H7 (cell line): ENCODE measurements at regions not wholly inside any gene's neighbourhood (a gene's known extent, or its start where the extent isn't known, plus 50 kb on each side); places are given as distances from the start of the nearest gene placed in this dataset.

Experiments
- DNase-seq: peaks from one replicate; pipeline ENCODE4 v3.0.0; 2012
- H3K27me3 ChIP-seq: 2 replicates; pipeline ENCODE4 v1.6.0; 2011; ENCODE audit warnings: mild to moderate bottlenecking, low read length; ENCODE audit not compliant: control insufficient read depth, insufficient read depth
- H3K36me3 ChIP-seq: replicated peaks from 2 replicates; pipeline ENCODE4 v1.5.1; 2011; ENCODE audit warnings: low read length; ENCODE audit not compliant: control insufficient read depth, insufficient read depth
- H3K4me3 ChIP-seq: 2 replicates; pipeline ENCODE4 v1.5.1; 2011; ENCODE audit warnings: low read depth, mild to moderate bottlenecking, control low read depth, low read length, moderate library complexity; ENCODE audit not compliant: insufficient read depth

DNA sequence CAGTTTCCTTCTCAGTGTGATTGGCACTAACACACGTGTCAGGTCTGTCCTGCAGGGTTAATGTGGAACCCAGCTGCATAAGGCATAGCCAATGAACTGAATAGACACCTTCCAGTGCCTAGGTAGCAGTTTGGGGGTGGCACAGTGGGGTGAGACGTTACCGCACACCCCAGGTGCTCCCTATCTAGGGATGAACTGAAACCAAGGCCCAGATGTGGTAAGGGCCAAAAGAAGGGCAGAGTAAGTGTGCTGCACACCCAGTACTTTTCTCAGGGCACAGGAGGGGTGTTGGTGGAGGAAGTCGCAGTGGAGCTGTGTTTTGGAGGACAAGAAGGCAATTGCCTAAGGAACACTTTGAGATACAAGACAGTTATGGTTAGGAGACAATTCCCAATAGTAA lies 317.9 kb upstream of the TSHZ3 start:
- no peaks in the 10 kb centered on the region for H3K27me3 ChIP-seq
- DNase-seq: no peak
- no peaks in the 10 kb centered on the region for H3K36me3 ChIP-seq
- no peak overlapping the region for H3K4me3 ChIP-seq

DNA sequence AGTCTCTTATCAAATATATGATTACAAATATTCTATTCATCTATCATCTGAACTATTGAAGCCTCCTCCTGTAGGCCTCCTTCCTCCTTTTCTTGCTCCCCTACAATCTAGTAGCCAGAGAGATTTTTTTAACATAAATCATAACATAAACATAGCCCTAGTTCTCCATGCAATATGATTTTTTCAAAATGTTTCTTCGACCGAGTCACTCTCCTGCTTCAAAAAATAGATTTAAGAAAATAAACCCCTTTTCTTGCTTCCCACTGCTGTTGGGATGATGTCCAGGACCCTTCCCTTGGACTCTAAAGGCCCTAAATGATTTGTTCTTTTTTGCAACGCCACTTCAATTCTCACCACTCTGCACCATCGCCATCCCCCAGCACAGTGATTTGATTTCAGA lies 319.7 kb upstream of the TSHZ3 start:
- Histone ChIP-seq H3K36me3 (no peaks in the 10 kb centered on the region), H3K4me3 (no peak overlapping the region), H3K27me3 (no peaks in the 10 kb centered on the region)
- DNase-seq: no peak

DNA sequence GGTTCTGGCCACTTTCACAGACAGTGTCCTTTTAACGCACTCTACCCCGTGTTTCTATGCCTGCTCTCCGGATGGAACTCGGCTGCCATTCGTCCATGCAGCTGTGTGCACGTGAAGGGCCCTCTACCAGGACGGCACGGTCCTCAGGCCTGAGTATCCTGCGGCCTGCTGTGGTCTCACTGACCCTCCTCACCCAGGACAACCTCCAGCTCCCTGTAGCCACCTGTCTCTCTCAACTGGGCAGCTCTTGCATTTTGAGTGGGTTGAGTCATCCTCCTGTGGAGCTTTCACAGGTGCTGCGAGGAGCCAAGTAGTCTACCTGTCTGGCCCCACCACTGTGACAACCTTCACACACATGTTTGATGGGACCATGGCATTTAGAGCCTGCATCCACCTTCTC lies 321.7 kb upstream of the TSHZ3 start:
- Histone ChIP-seq H3K4me3 (no peak overlapping the region), H3K36me3 (no peaks in the 10 kb centered on the region), H3K27me3 (no peaks in the 10 kb centered on the region)
- no peak for DNase-seq

DNA sequence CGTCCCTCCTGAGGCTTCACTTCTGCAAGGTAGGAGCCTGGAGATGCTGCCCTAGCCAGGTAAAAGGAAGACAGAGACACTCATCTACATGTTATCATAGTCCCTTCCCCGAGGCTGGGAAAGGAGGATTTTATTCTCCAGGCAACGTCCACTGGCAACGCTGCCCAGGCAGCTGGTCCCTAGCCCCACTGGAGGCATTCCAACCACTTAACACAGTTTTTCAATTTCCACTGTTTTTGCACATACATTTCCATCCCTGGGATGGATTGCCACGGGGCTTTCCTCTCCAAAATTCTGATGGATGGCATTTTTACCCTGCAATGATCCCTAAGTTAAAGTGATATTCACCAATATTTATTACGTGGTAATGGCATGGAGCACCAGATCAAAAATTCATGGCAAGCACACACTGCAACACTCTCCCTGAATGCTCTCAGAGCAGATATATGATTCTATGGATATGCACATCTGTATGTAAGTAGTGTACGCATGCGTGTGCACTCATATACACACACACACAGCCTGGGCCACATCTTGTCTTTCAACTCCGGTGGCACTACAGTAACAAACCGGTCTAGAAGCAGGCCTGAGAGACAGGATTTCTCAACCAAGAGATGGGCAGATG lies 322.3 kb upstream of the TSHZ3 start:
- H3K27me3 ChIP-seq: no peaks in the 10 kb centered on the region
- H3K36me3 ChIP-seq: no peaks in the 10 kb centered on the region
- DNase-seq: no peak
- H3K4me3 ChIP-seq: no peak overlapping the region

DNA sequence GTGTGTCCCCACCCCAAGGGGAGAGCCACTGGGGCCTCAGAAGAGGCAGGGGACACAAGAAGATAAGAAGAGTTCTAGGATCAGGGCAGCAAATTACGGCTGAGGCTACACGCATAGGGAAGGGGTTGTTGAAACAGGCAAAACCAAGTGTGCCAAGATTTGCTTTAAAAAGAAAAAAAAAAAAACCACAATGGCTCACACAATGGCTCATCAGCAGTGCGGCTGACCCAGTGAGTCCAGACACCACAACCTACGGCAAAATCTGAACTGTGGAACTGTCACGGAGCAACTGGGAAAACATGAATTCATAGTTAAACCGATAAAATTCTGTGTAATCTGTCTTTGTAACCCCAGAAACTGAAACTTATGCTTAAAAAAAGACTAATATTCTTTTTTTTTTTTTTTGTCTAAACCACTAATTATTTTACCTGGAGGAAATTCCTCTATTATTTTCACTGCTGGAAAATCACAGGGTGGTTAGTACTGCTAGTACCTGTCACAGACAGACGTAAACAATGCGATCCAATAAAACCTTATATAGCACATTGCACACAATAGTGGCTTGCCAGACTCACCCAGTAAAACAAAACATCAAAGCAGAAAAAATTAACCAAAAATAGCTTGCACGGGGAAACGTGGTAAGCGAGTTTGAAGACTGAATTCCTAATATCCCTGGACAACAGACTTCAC lies 325.4 kb upstream of the TSHZ3 start:
- no peaks in the 10 kb centered on the region for H3K27me3 ChIP-seq
- no peak overlapping the region for H3K4me3 ChIP-seq
- no peaks in the 10 kb centered on the region for H3K36me3 ChIP-seq
- DNase-seq: no peak

DNA sequence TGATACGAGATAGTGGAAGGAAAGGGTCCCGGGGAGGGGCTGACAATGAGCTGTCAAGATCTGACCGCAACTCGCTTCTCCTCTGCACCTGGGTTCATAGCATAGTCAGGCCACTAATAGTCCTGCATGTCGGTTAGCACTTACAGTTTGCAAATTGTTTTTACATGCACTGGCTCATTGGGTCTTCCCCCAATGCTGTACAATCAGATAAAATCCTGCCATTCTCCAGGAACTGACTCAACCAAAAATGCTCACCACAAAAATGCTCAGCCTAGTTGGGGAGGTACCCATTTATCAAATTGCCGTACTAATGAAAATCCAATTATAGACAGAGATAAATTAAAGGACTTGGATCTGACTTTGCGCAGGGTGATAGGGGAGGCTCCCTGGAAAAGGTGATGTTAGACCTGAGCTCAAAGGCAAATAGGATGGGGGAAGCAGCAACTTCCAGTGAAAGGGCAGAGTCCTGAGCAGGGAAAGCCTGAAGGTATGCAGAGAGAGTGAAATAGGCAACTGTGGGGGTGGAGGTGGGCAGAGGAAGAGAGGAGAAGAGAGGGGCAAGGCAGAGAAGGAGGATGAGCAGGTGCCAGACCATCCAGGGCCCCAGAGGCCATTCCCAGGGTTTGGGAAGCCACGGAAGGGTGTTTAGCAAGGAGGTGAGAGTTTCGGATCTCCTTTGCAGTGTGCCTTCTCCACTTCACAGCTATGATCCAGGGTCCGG lies 326.1 kb upstream of the TSHZ3 start:
- Histone ChIP-seq H3K27me3 (no peaks in the 10 kb centered on the region), H3K4me3 (no peak overlapping the region), H3K36me3 (no peaks in the 10 kb centered on the region)
- DNase-seq: no peak

DNA sequence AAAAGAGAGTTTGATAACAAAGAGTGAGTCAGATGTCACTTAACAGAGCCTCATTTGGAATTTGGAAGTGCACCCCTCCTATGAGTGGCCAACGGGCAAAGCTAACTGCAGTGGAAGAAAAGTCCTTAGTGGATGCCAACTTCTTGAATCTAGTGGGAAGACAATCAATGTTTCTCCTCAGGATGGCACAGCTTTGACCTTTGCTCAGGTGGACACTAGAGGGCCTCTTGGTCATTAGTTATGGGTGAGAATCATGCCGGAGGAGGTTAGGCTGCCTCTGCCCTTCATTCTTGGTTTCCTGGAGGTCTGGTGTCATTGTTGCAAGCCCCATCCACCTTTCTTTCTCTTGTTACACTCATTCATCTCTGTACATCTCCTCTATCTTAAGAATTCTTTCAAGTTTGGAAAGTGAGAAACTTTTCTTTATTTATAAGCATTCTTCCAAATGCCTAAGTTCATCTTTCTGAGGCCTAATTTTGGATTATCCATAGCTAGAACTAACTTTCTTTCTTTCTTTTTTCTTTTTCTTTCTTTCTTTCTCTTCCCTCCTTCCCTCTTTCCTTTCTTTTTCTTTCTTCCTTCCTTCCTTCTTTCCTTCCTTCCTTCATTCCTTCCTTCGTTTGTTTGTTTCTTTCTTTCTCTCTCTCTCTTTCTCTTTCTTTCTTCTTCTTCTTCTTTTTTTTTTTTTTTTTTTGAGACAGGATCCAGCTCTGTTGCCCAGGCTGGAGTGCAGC lies 327.2 kb upstream of the TSHZ3 start:
- Histone ChIP-seq H3K27me3 (no peaks in the 10 kb centered on the region), H3K4me3 (no peak overlapping the region), H3K36me3 (no peaks in the 10 kb centered on the region)
- peak; percentile 63 for DNase-seq

DNA sequence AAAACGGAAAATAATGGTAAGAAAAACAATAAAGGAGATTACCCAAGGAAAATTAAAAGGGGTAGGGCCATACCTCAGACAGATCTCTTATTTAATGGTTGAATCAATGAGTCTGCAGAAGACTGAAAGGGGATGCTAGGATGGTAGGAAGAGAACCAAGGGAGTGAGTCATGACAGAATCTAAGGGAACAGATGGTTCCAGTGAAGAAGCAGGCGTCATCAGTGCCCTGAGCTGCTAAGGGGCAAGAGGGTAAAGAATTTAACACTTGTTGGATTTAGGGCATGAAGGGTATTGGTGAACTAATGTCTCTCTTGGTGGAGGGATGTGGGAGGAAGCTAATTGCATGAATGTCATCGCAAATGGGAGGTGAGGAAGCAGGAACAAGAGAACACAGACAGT lies 329.2 kb upstream of the TSHZ3 start:
- no peaks in the 10 kb centered on the region for H3K27me3 ChIP-seq
- no peak overlapping the region for H3K4me3 ChIP-seq
- DNase-seq: no peak
- no peaks in the 10 kb centered on the region for H3K36me3 ChIP-seq

DNA sequence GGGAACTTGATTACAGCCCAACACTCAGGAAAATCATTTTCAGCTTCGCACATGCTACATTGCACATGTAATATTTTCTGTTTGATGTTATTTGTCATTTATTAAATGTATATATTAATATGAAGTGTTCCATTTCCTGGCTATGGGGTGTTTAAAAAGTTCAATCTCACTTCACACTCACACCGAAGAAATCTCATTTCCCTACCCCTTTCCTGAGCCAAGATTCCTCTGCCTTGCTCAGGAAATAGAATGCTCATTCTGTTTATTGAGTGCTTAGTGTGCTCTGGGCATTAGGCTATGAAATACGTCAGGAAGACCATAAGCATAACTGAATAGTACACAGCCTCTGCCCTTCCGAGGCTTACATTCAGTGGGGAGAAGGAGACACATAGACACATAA lies 331.9 kb upstream of the TSHZ3 start:
- Histone ChIP-seq H3K36me3 (no peaks in the 10 kb centered on the region), H3K27me3 (no peaks in the 10 kb centered on the region), H3K4me3 (no peak overlapping the region)
- no peak for DNase-seq

DNA sequence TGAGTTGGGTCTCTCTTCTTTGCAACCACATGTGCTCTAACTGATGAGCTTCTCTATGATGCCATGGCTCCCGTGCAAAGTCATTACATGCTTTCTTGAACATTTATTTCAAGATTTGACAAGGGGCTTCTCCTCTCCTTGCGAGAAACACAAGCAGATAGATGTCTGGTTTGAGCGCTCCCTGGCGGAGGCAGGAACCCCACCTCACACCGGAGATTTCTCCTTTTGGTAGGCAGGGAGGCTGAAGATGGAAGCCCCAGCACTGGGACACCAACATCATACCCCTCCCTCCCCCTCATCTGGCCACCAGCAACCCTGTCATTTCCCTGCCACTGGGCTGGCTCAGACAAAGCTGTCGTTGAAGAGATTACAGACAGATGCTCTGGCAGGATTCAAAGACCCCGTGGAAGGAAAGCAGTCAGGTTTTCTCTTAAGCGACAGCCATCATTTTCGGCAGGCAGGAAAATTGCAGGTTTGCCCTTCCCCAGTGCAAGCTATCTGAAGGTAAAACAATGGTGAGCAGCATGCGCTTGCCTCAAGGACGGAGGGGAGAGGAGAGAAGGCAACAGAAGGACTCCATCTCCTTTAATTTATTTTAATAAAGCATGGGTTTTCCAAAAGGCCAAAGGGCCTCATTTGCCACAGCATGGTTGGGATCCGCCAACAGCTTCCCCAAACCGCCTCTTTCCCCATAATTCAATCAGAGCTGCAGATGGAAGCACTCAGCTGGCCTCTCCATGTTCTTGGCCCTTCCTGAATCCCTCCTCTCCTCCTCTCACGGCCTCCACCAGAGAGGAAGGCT lies 344.1 kb upstream of the TSHZ3 start:
- no peaks in the 10 kb centered on the region for H3K36me3 ChIP-seq
- no peak for DNase-seq
- no peaks in the 10 kb centered on the region for H3K27me3 ChIP-seq
- no peak overlapping the region for H3K4me3 ChIP-seq

DNA sequence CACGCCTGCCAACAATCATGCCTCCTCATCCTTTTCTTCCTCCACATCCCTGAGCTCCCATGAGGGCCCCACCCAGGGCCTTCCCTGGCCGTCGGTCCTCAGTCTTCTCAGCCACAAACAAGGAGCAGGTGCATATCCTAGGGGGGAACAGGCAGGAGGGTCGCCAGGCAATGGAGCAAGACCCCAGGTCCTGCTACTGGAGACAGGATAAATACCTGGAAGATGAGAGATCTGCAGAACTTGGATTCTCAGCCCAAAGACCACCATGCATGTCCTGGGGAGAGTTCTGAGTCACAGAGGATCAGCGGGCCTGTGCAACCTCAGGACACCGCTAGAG lies 344.7 kb upstream of the TSHZ3 start:
- DNase-seq: no peak
- H3K27me3 ChIP-seq: no peaks in the 10 kb centered on the region
- H3K36me3 ChIP-seq: no peaks in the 10 kb centered on the region
- no peak overlapping the region for H3K4me3 ChIP-seq

DNA sequence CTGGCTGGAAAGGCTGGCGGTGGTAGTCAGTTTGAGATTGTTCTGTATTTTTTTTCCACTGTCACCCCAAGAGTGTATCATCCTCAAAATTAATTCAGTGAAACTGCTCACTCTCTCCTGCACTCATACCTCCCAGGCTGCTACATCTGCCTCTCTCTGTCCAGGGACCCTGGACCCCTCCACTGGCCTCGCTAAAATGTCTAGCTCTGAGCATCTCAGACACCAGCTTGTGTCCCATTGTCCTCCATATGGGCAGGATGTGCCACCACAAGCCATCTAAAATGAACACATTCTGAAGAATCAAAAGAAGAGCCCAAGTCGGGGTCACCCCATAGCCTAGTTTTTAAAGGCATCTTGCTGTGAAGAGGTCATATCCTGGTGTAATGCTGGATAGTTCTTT lies 345.5 kb upstream of the TSHZ3 start:
- DNase-seq: no peak
- Histone ChIP-seq H3K27me3 (no peaks in the 10 kb centered on the region), H3K36me3 (no peaks in the 10 kb centered on the region), H3K4me3 (no peak overlapping the region)

DNA sequence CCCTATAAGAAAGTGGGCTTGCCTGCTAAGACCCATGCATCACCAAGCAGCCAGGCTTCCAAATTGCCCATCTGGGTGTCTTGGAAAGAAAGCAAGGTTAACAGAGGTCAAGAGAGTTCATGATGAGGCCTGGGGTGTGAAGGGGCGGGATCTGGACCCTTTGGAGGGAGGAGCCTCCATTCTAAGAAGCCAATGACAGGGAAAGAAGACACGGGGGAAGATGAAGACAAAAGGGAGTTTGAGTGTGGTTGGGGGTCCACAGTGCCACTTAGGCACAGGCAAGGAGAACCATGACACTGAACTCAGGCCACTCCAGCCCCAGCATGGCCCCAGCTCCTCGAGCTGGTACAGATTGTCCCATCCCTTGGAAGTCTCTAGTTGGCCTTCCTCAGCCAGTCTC lies 350.2 kb upstream of the TSHZ3 start:
- Histone ChIP-seq H3K27me3 (no peaks in the 10 kb centered on the region), H3K4me3 (no peak overlapping the region), H3K36me3 (no peaks in the 10 kb centered on the region)
- no peak for DNase-seq

DNA sequence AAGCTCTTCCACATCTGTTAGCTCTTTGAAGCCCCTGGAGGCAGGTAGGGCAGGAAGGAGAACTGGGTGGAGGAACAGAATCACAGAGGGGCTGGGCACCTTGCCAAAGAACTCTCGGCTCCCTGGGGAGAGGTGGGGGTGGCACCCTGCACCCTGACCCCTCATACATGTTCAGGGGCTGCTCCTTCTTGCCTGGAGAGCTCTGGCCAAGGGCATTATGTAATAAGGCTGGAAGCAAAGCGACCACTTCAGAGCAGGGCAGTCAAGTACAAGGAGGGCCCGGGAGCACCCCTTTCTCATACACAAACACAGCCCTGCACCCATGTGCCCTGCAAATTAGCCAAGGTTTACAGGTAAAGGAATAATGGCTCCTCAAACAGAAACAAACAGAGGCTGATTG lies 351.9 kb upstream of the TSHZ3 start:
- no peak overlapping the region for H3K4me3 ChIP-seq
- no peaks in the 10 kb centered on the region for H3K36me3 ChIP-seq
- no peak for DNase-seq
- H3K27me3 ChIP-seq: no peaks in the 10 kb centered on the region
